GM18508 (cell line): ENCODE measurements at regions not wholly inside any gene's neighbourhood (a gene's known extent, or its start where the extent isn't known, plus 50 kb on each side); places are given as distances from the start of the nearest gene placed in this dataset.

Experiments used
- ATAC-seq: cut with Tn5 transposase; IDR thresholded peaks from one replicate; pipeline ENCODE4 v1.9.1; 2021; ENCODE audit warnings: moderate number of reproducible peaks; ENCODE audit not compliant: insufficient read depth, unreplicated experiment

DNA sequence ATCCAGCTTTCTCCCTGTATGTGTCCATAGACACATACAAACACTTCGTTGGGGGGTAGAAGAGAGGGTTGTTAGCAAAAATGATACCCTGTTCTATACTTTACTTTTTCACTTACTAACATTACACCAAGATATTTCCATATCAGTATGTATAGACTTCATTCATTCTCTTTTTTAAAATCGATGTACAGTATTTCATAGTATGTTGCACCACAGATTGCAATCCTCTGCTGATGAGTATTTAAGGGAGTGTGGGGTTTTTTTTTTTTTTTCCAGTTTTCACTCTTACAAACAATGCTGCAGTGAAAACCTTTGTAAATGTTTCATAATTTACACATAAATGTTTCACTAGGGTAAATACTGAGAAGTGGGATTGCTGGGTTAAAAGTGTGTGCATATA is 402.3 kb downstream of the LRATD1 start:
- ATAC-seq, result no peak

DNA sequence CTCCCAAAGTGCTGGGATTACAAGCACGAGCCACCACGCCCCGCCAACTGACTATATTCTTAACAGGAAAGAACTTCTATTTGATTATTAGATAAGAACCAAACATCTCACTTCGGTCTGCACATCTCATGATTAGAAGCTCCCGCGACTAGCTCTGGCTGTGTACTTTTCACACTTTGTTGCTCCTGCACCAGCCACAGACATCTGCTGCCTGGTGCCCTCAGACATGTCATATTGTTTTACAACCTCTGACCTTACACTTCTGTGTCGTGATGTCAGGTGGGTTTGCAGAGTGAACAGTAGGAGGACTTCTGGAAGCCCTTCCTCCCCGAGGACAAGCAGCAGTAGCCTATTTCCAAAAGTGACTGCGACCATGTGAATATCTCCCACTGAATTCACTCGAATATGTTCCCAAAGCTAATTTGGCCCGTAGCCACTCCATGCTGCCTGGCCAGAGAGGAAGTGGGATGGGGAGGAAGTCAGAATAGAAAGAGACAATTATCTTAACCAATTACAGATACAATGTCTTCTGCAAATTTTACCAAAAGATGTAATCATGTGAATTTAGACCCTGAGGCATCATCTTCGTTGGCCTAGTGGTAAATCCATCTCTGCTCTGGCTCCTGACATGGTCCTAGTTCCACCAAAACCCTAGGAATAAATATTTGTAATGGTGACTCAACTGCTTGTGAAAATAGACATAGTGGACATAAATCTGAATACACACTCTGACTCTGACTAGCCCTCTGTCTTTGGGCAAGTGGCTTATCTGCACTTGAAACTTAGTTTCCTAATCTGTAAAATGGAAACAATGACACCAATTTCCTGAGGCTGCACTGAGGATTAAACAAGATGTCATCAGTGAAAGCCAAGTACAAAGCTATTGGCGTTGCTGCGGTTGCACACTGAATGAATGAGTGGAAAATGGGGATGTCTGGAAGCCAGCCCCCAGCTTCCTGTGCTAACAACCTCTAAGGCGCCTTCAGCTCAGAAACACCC is 406.1 kb downstream of the LRATD1 start:
- no peak for ATAC-seq

DNA sequence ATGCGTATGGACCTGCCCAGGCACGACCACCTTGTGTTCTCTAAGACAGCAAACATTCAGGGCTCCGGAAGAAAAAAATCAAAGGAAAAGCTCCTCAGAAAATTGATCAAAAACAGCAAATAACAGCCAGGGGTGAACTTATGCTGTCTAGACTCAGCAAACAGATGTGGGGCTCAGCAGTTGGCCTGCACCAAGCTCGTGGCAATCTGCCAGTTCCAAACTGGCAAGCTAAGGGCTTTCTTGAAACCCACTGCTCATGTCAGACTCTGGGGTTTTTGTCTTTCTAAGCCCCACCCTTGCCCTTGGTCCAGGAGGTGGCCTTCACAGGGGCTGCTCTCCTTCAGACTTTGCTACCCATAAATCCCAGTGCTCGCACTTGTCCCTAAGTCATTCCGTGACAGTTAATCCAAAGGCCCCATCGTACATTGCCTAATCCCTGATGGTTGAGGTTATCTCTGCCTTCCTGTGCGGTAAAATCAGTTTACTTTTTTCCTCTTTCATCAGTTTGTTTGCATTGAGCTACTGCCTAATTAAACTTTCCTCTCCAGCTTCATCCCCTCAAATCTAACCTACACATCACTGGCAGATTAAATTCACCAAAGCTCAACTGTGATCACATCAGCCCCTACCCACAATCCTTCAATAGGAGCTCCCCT is 408.0 kb downstream of the LRATD1 start:
- ATAC-seq, result no peak

- ATAC-seq, result no peak
These were observed 408.9 kb downstream of the LRATD1 start for GRCh38 chr2:15041429-15041837.

GRCh38 chr2:15042801-15043217 is 410.3 kb downstream of the LRATD1 start:
- ATAC-seq, result no peak

DNA sequence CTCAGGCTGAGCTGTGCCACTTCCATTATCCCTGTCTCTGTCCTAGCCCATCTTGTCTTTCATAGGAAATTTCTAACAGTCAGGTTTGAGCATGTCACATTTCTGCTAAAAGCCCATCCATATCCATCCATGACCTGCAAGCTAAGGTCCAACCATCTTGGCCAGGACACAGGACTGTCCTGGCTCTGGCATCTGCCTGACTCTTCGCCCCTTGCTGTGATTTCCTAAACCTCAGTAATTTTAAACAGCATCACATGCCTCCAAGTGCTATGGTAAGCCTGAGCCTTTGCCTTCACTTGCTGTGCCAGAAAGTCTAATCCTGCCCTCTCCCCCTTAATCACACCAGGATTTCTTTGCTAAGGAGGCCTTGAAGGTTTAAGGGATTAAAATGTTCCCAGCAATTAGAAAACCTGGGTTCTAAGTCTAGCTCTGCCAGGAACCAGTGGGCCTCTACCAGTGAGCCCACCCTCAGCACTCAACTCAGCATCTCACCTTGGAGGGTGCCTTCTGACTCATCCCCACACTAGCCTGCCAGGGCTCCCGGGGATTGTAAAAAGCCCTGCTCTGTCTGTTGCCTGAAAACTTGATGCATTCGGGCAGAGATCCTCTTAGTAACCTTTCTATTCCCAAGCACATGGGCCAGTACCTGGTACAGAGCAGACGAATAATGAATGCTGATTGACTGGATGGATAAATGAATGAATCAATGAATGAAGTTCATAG is 411.0 kb downstream of the LRATD1 start:
- no peak for ATAC-seq

- ATAC-seq, result no peak
These were observed 412.5 kb downstream of the LRATD1 start for GRCh38 chr2:15045054-15045453.

- no peak for ATAC-seq
These were observed 414.7 kb downstream of the LRATD1 start for GRCh38 chr2:15047184-15047583.

DNA sequence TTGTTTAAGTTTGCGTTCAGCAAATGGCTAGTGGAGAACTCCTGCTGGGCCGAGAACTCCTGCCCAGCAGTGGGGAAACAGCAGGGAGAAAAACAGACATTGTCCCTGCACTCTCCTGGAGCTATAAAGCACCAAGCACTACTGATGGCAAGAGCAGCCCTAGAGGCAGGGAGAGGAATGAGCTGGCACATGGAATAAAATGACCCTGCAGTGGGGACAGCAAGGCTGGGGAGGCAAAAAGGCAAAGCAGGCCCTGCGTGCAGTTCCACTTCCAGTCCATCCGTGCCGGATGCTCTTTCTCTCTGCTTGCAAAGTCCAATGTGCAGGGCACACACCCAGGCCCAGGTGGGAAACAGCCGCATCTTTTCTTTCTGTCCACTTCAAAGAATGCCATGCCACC is 415.5 kb downstream of the LRATD1 start:
- no peak for ATAC-seq

DNA sequence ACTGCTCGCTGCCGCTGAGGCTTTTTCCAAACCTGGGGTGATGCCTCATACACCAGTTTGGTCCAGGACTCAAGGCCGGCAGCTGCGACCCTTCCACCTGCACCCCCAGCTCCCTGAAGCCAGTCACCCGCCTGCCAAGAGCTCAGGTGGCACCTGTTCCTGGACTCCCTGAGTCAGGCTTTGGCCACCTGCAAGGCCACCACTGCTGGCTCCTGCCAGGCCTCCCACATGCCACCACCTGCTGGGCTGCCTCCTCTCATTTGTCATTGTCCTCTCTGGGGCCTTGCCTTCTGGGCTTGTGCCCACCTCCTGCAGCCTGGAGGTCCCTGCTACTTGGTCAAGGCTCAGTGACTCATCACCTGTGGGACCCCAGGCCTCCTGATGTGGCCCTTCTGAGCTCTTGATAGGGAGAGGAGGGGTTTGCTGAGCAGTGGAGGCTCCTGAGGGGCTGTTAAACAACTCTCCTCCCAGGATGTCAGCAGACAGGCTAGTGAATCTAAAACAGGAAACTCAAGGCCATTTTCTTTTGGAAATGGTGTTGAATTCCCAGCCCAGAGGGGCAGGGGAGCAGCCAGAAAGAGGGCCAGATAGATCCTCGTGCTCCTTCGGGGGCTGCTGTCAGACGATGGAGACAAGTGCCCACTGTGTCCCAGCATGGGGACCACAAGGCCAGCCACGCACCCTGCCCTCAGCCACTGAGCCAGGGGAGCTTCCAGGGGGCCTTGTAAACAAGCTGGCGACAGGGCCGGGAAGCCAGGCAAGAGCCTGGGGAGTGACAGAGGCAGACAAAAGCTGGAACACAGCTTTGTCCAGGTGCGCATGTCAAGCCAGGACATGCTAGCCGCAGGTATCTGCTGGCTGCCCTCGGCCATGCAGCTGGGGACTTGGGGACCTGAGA is 416.8 kb downstream of the LRATD1 start:
- ATAC-seq, result no peak

DNA sequence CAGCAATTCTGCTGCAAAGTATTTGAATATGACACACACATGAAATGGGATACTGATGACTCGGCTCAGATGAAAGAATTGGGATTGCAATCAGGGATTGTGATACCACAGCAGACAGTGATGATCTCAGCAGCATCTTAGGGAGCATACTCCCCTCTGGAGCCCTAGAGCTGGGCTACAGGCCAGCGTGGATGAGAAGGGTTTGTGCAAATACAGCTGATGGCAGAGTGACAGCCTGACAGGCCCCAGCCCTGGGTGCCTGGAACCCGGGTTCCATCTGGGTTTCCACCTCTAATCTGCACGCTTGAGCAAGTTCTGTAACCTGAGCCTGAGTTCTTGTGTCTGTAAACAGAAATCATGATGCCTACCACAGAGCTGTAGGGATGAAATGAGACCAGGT is 418.0 kb downstream of the LRATD1 start:
- no peak for ATAC-seq

GRCh38 chr2:15053542-15053941 is 421.0 kb downstream of the LRATD1 start:
- no peak for ATAC-seq

GRCh38 chr2:15058015-15058720 is 425.7 kb downstream of the LRATD1 start:
- peak; percentile 50 for ATAC-seq

DNA sequence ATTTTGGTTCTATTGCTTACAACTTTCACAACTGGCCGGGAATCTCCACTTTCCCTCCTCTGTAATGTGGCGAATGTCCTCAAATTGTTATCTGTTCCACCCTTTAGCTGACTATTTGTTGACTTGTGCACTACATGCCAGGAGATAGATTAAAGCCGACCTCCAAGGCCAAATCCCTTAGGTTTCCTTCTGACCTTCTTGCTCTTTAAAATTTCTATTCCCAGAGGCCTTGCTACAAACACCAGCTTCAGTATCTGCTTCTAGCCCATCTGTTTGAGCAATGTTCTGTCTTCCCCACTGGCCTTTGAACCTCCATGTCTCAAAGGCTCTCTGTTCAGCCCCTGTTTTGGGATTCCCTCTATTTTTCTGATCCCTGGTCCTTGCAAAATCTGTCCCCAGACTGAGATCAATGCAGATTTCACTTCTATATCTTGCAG is 426.2 kb downstream of the LRATD1 start:
- ATAC-seq, result no peak

DNA sequence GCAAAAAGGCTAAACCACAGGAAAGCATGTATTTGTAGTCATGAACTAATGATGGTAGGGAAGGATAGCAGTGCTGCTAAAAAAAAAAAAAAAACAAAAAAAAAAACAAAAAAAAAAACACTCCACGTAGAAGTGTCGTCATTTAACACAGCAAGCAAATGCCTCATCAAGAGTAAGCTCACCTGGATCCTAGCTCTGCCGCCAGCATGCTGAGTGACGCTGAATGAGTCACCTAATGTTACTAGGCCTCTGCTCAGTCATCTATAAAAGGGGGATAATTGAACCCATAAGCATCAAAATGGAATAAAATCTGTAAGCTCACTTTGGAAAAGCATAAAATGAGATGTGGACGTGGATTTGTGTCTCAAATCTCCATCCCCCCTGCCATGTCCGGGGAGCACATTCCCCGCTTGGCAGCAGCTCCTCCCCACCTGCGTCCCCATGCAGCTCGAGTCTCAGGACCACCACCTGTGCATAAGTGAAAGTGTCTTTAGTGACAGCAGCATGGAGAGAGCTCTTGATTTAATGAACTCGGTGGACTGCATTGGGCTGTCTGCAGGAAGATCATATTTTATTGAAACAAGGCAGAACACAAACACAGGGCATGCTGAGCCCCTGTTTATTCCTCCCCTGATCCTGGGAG is 427.5 kb downstream of the LRATD1 start:
- ATAC-seq, result no peak

GRCh38 chr2:15061268-15061667 is 428.8 kb downstream of the LRATD1 start:
- no peak for ATAC-seq

DNA sequence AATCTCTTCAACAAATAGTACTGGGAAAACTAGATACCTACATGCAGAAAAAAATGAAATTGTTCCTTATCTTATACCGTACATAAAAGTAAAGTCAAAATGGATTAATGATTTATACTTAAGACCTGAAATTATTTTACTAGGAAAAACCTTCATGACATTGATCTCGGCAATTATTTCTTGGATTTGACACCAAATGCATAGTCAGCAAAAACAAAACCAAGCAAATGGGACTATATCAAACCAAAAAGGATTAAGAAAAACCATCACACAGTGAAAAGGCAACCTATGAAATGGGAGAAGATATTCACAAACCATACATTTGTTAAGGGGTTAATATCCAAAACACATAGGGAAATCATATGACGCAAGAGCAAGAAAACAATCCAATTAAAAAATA is 433.6 kb downstream of the LRATD1 start:
- no peak for ATAC-seq

GRCh38 chr2:15069149-15069548 is 436.6 kb downstream of the LRATD1 start:
- no peak for ATAC-seq

GRCh38 chr2:15072836-15073235 is 440.3 kb downstream of the LRATD1 start:
- no peak for ATAC-seq
